ENCODE measurements at regions not wholly inside any gene's neighbourhood (a gene's known extent, or its start where the extent isn't known, plus 50 kb on each side); places are given as distances from the start of the nearest gene placed in this dataset.

DNA sequence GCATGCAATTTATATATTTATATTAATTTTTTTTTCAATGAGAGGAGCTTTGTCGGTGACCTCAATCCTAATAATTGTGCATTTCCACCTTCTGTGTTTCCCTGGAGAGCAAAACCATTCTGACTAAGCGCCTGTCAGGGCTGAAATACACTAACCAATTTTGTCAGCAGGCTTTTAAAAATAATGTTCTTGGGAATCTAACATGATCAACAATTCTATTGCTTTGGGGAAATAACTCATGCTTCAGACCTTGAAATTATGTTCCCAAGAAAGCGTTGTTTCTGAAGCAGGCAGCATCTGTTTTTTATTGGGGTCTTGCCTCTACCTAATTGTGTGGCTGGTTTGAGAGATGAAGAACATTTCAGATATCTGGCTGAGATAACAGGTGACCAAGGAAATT is 129.1 kb upstream of the ALKAL2 start:
- TF ChIP-seq, protein P1, sequence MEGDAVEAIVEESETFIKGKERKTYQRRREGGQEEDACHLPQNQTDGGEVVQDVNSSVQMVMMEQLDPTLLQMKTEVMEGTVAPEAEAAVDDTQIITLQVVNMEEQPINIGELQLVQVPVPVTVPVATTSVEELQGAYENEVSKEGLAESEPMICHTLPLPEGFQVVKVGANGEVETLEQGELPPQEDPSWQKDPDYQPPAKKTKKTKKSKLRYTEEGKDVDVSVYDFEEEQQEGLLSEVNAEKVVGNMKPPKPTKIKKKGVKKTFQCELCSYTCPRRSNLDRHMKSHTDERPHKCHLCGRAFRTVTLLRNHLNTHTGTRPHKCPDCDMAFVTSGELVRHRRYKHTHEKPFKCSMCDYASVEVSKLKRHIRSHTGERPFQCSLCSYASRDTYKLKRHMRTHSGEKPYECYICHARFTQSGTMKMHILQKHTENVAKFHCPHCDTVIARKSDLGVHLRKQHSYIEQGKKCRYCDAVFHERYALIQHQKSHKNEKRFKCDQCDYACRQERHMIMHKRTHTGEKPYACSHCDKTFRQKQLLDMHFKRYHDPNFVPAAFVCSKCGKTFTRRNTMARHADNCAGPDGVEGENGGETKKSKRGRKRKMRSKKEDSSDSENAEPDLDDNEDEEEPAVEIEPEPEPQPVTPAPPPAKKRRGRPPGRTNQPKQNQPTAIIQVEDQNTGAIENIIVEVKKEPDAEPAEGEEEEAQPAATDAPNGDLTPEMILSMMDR (IDR thresholded peaks at IDR 0.05 in 2 of 3, conservative IDR thresholded peaks at IDR 0.05 in 1 of 3; ENCODE audit: borderline replicate concordance in 1 of 3, insufficient read depth in 1 of 3, low read depth in 2 of 3, low read length in 2 of 3), result no peak
- TF ChIP-seq EZH2 (IDR thresholded peaks at IDR 0.05) (no peak), ZFX (IDR thresholded peaks at IDR 0.05) (no peak), YY1 (IDR thresholded peaks at IDR 0.05; ENCODE audit: extremely low read depth, insufficient replicate concordance, low read depth, low read length) (no peak), ZNF274 (IDR thresholded peaks at IDR 0.05; ENCODE audit: low read depth, low read length) (no peak)

All from HCT116 (cell line).